ENCODE measurements at regions not wholly inside any gene's neighbourhood (a gene's known extent, or its start where the extent isn't known, plus 50 kb on each side); places are given as distances from the start of the nearest gene placed in this dataset.

GRCh38 chr9:29640507-29640906, 2067.2 kb upstream of the C9orf72 start (continued):
- TF ChIP-seq, protein P1, sequence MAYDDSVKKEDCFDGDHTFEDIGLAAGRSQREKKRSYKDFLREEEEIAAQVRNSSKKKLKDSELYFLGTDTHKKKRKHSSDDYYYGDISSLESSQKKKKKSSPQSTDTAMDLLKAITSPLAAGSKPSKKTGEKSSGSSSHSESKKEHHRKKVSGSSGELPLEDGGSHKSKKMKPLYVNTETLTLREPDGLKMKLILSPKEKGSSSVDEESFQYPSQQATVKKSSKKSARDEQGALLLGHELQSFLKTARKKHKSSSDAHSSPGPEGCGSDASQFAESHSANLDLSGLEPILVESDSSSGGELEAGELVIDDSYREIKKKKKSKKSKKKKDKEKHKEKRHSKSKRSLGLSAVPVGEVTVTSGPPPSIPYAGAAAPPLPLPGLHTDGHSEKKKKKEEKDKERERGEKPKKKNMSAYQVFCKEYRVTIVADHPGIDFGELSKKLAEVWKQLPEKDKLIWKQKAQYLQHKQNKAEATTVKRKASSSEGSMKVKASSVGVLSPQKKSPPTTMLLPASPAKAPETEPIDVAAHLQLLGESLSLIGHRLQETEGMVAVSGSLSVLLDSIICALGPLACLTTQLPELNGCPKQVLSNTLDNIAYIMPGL (CRISPR knock-in tag; IDR thresholded peaks at IDR 0.05; ENCODE audit: borderline replicate concordance in 1 of 2, low read depth in 1 of 2), result no peak

GRCh38 chr9:29644514-29644913, 2071.2 kb upstream of the C9orf72 start:
- Histone ChIP-seq H3K4me1 (ENCODE audit: insufficient read depth, low read length) (no peaks in the 10 kb centered on the region), H3K36me3 (replicated peaks in 1 of 2; ENCODE audit: control insufficient read depth in 1 of 2, insufficient read depth in 2 of 2, low read length in 2 of 2) (no peaks in the 10 kb centered on the region), H3K9me3 (ENCODE audit: low read length) (no peaks in the 10 kb centered on the region), H3K79me2 (ENCODE audit: insufficient read depth, low read length) (no peaks in the 10 kb centered on the region), H3K27me3 (ENCODE audit: control insufficient read depth in 1 of 2, insufficient read depth in 2 of 2, low read length in 2 of 2) (no peaks in the 10 kb centered on the region), H2AFZ (ENCODE audit: low read length) (no peak overlapping the region), H3K27ac (ENCODE audit: extremely low read length, insufficient read depth, low read length) (no peak overlapping the region), H3K4me2 (ENCODE audit: low read depth, low read length) (no peak overlapping the region), H3K4me3 (replicated peaks in 1 of 3; ENCODE audit: insufficient read depth in 1 of 3, low read depth in 2 of 3, low read length in 3 of 3) (no peak overlapping the region), H3K9ac (ENCODE audit: insufficient read depth, low read depth, low read length) (no peak overlapping the region), H4K20me1 (ENCODE audit: insufficient read depth, low read length) (no peaks in the 10 kb centered on the region)
- ATAC-seq, result no peak
- peak; percentile 61; the same call in 1 of the 2 replicates for TF ChIP-seq MAFF (IDR thresholded peaks at IDR 0.05; ENCODE audit: low read depth, low read length)
- peak; percentile 46 to 80; a peak in 3 of 4 replicates for TF ChIP-seq MAFK (conservative IDR thresholded peaks at IDR 0.05 in 1 of 2, IDR thresholded peaks at IDR 0.05 in 1 of 2; ENCODE audit: low read length in 2 of 2)
- no peak for TF ChIP-seq ZKSCAN8 (CRISPR knock-in tag; IDR thresholded peaks at IDR 0.05; ENCODE audit: borderline replicate concordance)
- no peak for FAIRE-seq
- BruUV-seq (replicated peaks), result no TSS peak
- intact Hi-C loops (cut with micrococcal nuclease; ENCODE audit: unreplicated experiment) (no loop called here), in situ Hi-C loops (cut with HindIII; ENCODE audit: extremely low pct_ligation_motif_present, low pct_unique_long_range_greater_than_20kb) (no loop called here)
- POLR2A ChIA-PET, result no interaction called here
- no peak for DNase-seq (ENCODE audit: low spot score)
- CTCF ChIA-PET (ENCODE audit: low intra/inter-chr PET ratio, low total read pairs), result no interaction called here

GRCh38 chr9:29647451-29647850, 2074.2 kb upstream of the C9orf72 start:
- H3K27ac ChIP-seq (ENCODE audit: extremely low read length, insufficient read depth, low read length), result no peak overlapping the region
- no peak for FAIRE-seq
- DNase-seq (ENCODE audit: low spot score), result no peak
- TF ChIP-seq KLF11 (CRISPR knock-in tag; IDR thresholded peaks at IDR 0.05) (no peak), AKNA (CRISPR knock-in tag; IDR thresholded peaks at IDR 0.05; ENCODE audit: borderline replicate concordance) (no peak), NFKB2 (CRISPR knock-in tag; IDR thresholded peaks at IDR 0.05; ENCODE audit: borderline replicate concordance) (no peak), ZNF724P (CRISPR knock-in tag; IDR thresholded peaks at IDR 0.05; ENCODE audit: borderline replicate concordance) (no peak), ATRX (CRISPR knock-in tag; IDR thresholded peaks at IDR 0.05; ENCODE audit: borderline replicate concordance) (no peak), FOXK1 (CRISPR knock-in tag; IDR thresholded peaks at IDR 0.05; ENCODE audit: borderline replicate concordance, low read depth) (no peak), ZNF660 (CRISPR knock-in tag; IDR thresholded peaks at IDR 0.05; ENCODE audit: borderline replicate concordance, low read depth) (no peak), ZFY (CRISPR knock-in tag; IDR thresholded peaks at IDR 0.05) (no peak)

More at GRCh38 chr9:29647451-29647850, 2074.2 kb upstream of the C9orf72 start:
- CTCF ChIA-PET (ENCODE audit: low intra/inter-chr PET ratio, low total read pairs), result no interaction called here
- BruUV-seq (replicated peaks), result no TSS peak
- H3K36me3 ChIP-seq (replicated peaks in 1 of 2; ENCODE audit: control insufficient read depth in 1 of 2, insufficient read depth in 2 of 2, low read length in 2 of 2), result no peaks in the 10 kb centered on the region
- no peak overlapping the region for H3K9ac ChIP-seq (ENCODE audit: insufficient read depth, low read depth, low read length)
- H3K27me3 ChIP-seq (ENCODE audit: control insufficient read depth in 1 of 2, insufficient read depth in 2 of 2, low read length in 2 of 2), result no peaks in the 10 kb centered on the region
- H3K79me2 ChIP-seq (ENCODE audit: insufficient read depth, low read length), result no peaks in the 10 kb centered on the region
- in situ Hi-C loops (cut with HindIII; ENCODE audit: extremely low pct_ligation_motif_present, low pct_unique_long_range_greater_than_20kb), result no loop called here
- intact Hi-C loops (cut with micrococcal nuclease; ENCODE audit: unreplicated experiment), result no loop called here
- no peaks in the 10 kb centered on the region for H4K20me1 ChIP-seq (ENCODE audit: insufficient read depth, low read length)
- no peak for ATAC-seq
- no peaks in the 10 kb centered on the region for H3K4me1 ChIP-seq (ENCODE audit: insufficient read depth, low read length)
- H3K4me3 ChIP-seq (replicated peaks in 1 of 3; ENCODE audit: insufficient read depth in 1 of 3, low read depth in 2 of 3, low read length in 3 of 3), result no peak overlapping the region
- H3K4me2 ChIP-seq (ENCODE audit: low read depth, low read length), result no peak overlapping the region
- H2AFZ ChIP-seq (ENCODE audit: low read length), result no peak overlapping the region
- H3K9me3 ChIP-seq (ENCODE audit: low read length), result no peaks in the 10 kb centered on the region
- POLR2A ChIA-PET, result no interaction called here
